Dermis microvascular lymphatic vessel endothelial cell (primary cell): ENCODE measurements at regions not wholly inside any gene's neighbourhood (a gene's known extent, or its start where the extent isn't known, plus 50 kb on each side); places are given as distances from the start of the nearest gene placed in this dataset.

Source experiments
- DNase-seq, 2 donors: peaks; one replicate each; pipeline versions ENCODE4 v3.0.0 to v3.0.0-alpha.2; 2010; ENCODE audit warnings: low read depth in 2 of 2

GRCh38 chr10:107873007-107873406, 708.5 kb upstream of the SORCS1 start:
- no peak for DNase-seq

GRCh38 chr10:107865691-107866090, 701.2 kb upstream of the SORCS1 start:
- no peak for DNase-seq

GRCh38 chr10:107859065-107859464, 694.6 kb upstream of the SORCS1 start:
- no peak for DNase-seq

GRCh38 chr10:107856047-107856315, 691.5 kb upstream of the SORCS1 start:
- DNase-seq = no peak

- no peak for DNase-seq
These were observed 691.0 kb upstream of the SORCS1 start for GRCh38 chr10:107855301-107856046.

- DNase-seq = no peak
These were observed 684.3 kb upstream of the SORCS1 start for GRCh38 chr10:107848726-107849360.

- DNase-seq = no peak
These were observed 683.1 kb upstream of the SORCS1 start for GRCh38 chr10:107847620-107848019.

GRCh38 chr10:107834706-107835105, 670.2 kb upstream of the SORCS1 start:
- no peak for DNase-seq

GRCh38 chr10:107831772-107832171, 667.3 kb upstream of the SORCS1 start:
- no peak for DNase-seq

GRCh38 chr10:107829161-107829560, 664.7 kb upstream of the SORCS1 start:
- DNase-seq = no peak

- no peak for DNase-seq
These were observed 661.7 kb upstream of the SORCS1 start for GRCh38 chr10:107826171-107826570.

GRCh38 chr10:107814865-107815487, 650.5 kb upstream of the SORCS1 start:
- DNase-seq = peak; percentile 66 to 67

- DNase-seq = no peak
These were observed 649.1 kb upstream of the SORCS1 start for GRCh38 chr10:107813451-107814162.

GRCh38 chr10:107809889-107810288, 645.4 kb upstream of the SORCS1 start:
- DNase-seq = no peak

- no peak for DNase-seq
These were observed 643.3 kb upstream of the SORCS1 start for GRCh38 chr10:107807836-107808235.

GRCh38 chr10:107806026-107806425, 641.5 kb upstream of the SORCS1 start:
- DNase-seq = no peak

GRCh38 chr10:107803546-107803945, 639.0 kb upstream of the SORCS1 start:
- no peak for DNase-seq

GRCh38 chr10:107800061-107800460, 635.6 kb upstream of the SORCS1 start:
- no peak for DNase-seq

- no peak for DNase-seq
These were observed 625.8 kb upstream of the SORCS1 start for GRCh38 chr10:107790271-107790670.

- no peak for DNase-seq
These were observed 606.6 kb upstream of the SORCS1 start for GRCh38 chr10:107771066-107771465.

GRCh38 chr10:107767185-107767584, 602.7 kb upstream of the SORCS1 start:
- no peak for DNase-seq

- DNase-seq = no peak
These were observed 590.3 kb upstream of the SORCS1 start for GRCh38 chr10:107754814-107755213.
